IMR-90 (cell line): ENCODE measurements at regions not wholly inside any gene's neighbourhood (a gene's known extent, or its start where the extent isn't known, plus 50 kb on each side); places are given as distances from the start of the nearest gene placed in this dataset.

Experiments
- ATAC-seq: fragments of 200-7000 bp; cut with Tn5 transposase; 2 replicates; pipeline ENCODE4 v1.9.1; 2020; ENCODE audit warnings: low read depth, mild to moderate bottlenecking, moderate library complexity
- BruUV-seq: library from RNA; stranded (reverse); fragments of 400-500 nt; replicated peaks from 2 replicates; lab custom pipeline; 2021; lab: Mats Ljungman, UMichigan
- CTCF ChIA-PET: fragments of 300-600 bp; formaldehyde crosslinking; extraction: SDS; loops from one replicate; lab custom pipeline; 2021; ENCODE audit warnings: antibody characterized with exemption; lab: Yijun Ruan, JAX
- POLR2A ChIA-PET: fragments of 300-600 bp; sonication (Branson Sonifier 250); formaldehyde crosslinking; loops from one replicate; lab custom pipeline; 2022; ENCODE audit warnings: antibody characterized with exemption; ENCODE audit not compliant: unreplicated experiment; lab: Charles Lee
- DNase-seq: peaks from one replicate; pipeline ENCODE4 v3.0.0; 2013
- H2AFZ ChIP-seq: replicated peaks from 2 replicates; pipeline ENCODE3; 2013; ENCODE audit warnings: low read length, mild to moderate bottlenecking; ENCODE audit not compliant: poor library complexity
- H2AK5ac ChIP-seq: 2 replicates; pipeline ENCODE4 v1.6.1; 2013; ENCODE audit warnings: low read depth, low read length, inconsistent platforms
- H2AK9ac ChIP-seq: replicated peaks from 2 replicates; pipeline ENCODE3; 2013; ENCODE audit warnings: mild to moderate bottlenecking, low read depth, low read length, moderate library complexity; ENCODE audit not compliant: poor library complexity
- H2BK120ac ChIP-seq: 2 replicates; pipeline ENCODE4 v1.6.1; 2013; ENCODE audit warnings: low read depth, low read length, inconsistent platforms
- H2BK15ac ChIP-seq: 3 replicates; pipeline ENCODE4 v1.6.1; 2013; ENCODE audit warnings: low read depth, low read length, inconsistent platforms
- H2BK20ac ChIP-seq: 2 replicates; pipeline ENCODE4 v1.6.1; 2013; ENCODE audit warnings: low read depth, mild to moderate bottlenecking, inconsistent platforms, low read length, moderate library complexity
- H2BK5ac ChIP-seq: 2 replicates; pipeline ENCODE4 v1.6.1; 2013; ENCODE audit warnings: mild to moderate bottlenecking, low read depth, low read length, inconsistent platforms; ENCODE audit not compliant: poor library complexity, severe bottlenecking
- H3K14ac ChIP-seq: replicated peaks from 2 replicates; pipeline ENCODE4 v1.6.1; 2013; ENCODE audit warnings: low read depth, low read length, inconsistent platforms
- H3K18ac ChIP-seq: 2 replicates; pipeline ENCODE4 v1.6.1; 2013; ENCODE audit warnings: low read depth, low read length, control low read depth
- H3K23ac ChIP-seq: 2 replicates; pipeline ENCODE4 v1.6.1; 2013; ENCODE audit warnings: low read depth, low read length, inconsistent platforms
- H3K27ac ChIP-seq: 2 replicates; pipeline ENCODE4 v1.5.1; 2013; ENCODE audit warnings: mild to moderate bottlenecking, control low read depth, low read length; ENCODE audit not compliant: insufficient read depth
- H3K27me3 ChIP-seq: 2 replicates; pipeline ENCODE4 v1.6.1; 2013; ENCODE audit warnings: low read length; ENCODE audit not compliant: control insufficient read depth, insufficient read depth
- H3K36me3 ChIP-seq: 2 replicates; pipeline ENCODE4 v1.6.1; 2013; ENCODE audit warnings: low read length, mixed read lengths; ENCODE audit not compliant: control insufficient read depth, insufficient read depth
- H3K4ac ChIP-seq: 2 replicates; pipeline ENCODE4 v1.6.1; 2013; ENCODE audit warnings: low read depth, low read length, inconsistent platforms
- H3K4me1 ChIP-seq: 2 replicates; pipeline ENCODE4 v1.6.1; 2013; ENCODE audit warnings: low read length, mixed read lengths; ENCODE audit not compliant: control insufficient read depth, insufficient read depth
- H3K4me2 ChIP-seq: 2 replicates; pipeline ENCODE4 v1.6.1; 2013; ENCODE audit warnings: low read depth, mild to moderate bottlenecking, control low read depth, low read length, moderate library complexity
- H3K4me3 ChIP-seq: 2 replicates; pipeline ENCODE4 v1.5.1; 2013; ENCODE audit warnings: low read depth, mild to moderate bottlenecking, control low read depth, low read length, moderate library complexity; ENCODE audit not compliant: insufficient read depth
- H3K56ac ChIP-seq: 2 replicates; pipeline ENCODE4 v1.6.1; 2013; ENCODE audit warnings: low read length, inconsistent platforms; ENCODE audit not compliant: insufficient read depth; ENCODE audit errors: extremely low read depth
- H3K79me1 ChIP-seq, 2 experiments: 2 replicates each; pipeline ENCODE4 v1.6.1; 2013; ENCODE audit warnings: low read length in 2 of 2, inconsistent platforms in 1 of 2, low read depth in 1 of 2
- H3K9ac ChIP-seq: 2 replicates; pipeline ENCODE4 v1.6.1; 2013; ENCODE audit warnings: low read depth, low read length, control low read depth
- H3K9me1 ChIP-seq: 2 replicates; pipeline ENCODE4 v1.6.1; 2013; ENCODE audit warnings: low read length, inconsistent platforms; ENCODE audit not compliant: insufficient read depth
- H3K9me3 ChIP-seq: 2 replicates; pipeline ENCODE4 v1.6.1; 2013; ENCODE audit warnings: low read length; ENCODE audit not compliant: control insufficient read depth, insufficient read depth
- H4K20me1 ChIP-seq: 2 replicates; pipeline ENCODE4 v1.6.1; 2013; ENCODE audit warnings: low read length, inconsistent platforms; ENCODE audit not compliant: insufficient read depth
- H4K5ac ChIP-seq: 2 replicates; pipeline ENCODE4 v1.6.1; 2013; ENCODE audit warnings: mild to moderate bottlenecking, low read depth, low read length, control low read depth
- H4K8ac ChIP-seq, 2 experiments: 2 replicates each; pipeline ENCODE4 v1.6.1; 2013; ENCODE audit warnings: low read depth in 2 of 2, low read length in 2 of 2, control low read depth in 1 of 2, inconsistent platforms in 1 of 2
- H4K91ac ChIP-seq: 2 replicates; pipeline ENCODE4 v1.6.1; 2013; ENCODE audit warnings: low read depth, low read length, inconsistent platforms; ENCODE audit not compliant: insufficient read depth
- BHLHE40 ChIP-seq: fragments of 150-350 bp; IDR thresholded peaks from 2 replicates; pipeline ENCODE4 v1.6.1; 2016; ENCODE audit warnings: mild to moderate bottlenecking, low read depth, low read length
- CEBPB ChIP-seq: IDR thresholded peaks from 2 replicates; pipeline ENCODE4 v1.6.1; 2012; ENCODE audit warnings: low read depth, low read length, improper control_type of control experiment
- CHD1 ChIP-seq: IDR thresholded peaks from 2 replicates; pipeline ENCODE4 v1.6.1; 2012; ENCODE audit warnings: low read depth, low read length, improper control_type of control experiment
- FOS ChIP-seq: fragments of 150-350 bp; IDR thresholded peaks from 2 replicates; pipeline ENCODE4 v1.6.1; 2016; ENCODE audit warnings: low read depth, low read length
- MAFK ChIP-seq: IDR thresholded peaks from 2 replicates; pipeline ENCODE4 v1.6.1; 2012; ENCODE audit warnings: low read depth, low read length, improper control_type of control experiment
- MAZ ChIP-seq: IDR thresholded peaks from 2 replicates; pipeline ENCODE4 v1.6.1; 2012; ENCODE audit warnings: low read depth, mild to moderate bottlenecking, low read length, improper control_type of control experiment, moderate library complexity, borderline replicate concordance
- MXI1 ChIP-seq: IDR thresholded peaks from 2 replicates; pipeline ENCODE4 v1.6.1; 2012; ENCODE audit warnings: low read depth, mild to moderate bottlenecking, low read length, moderate library complexity, borderline replicate concordance
- NFE2L2 ChIP-seq: fragments of 150-350 bp; IDR thresholded peaks from 2 replicates; pipeline ENCODE4 v1.6.1; 2016; ENCODE audit warnings: low read depth, mild to moderate bottlenecking, low read length
- POLR2A ChIP-seq: IDR thresholded peaks from 2 replicates; pipeline ENCODE4 v1.6.1; 2012; ENCODE audit warnings: mild to moderate bottlenecking, low read depth, low read length
- RAD21 ChIP-seq: IDR thresholded peaks from 2 replicates; pipeline ENCODE4 v1.6.1; 2012; ENCODE audit warnings: low read length, improper control_type of control experiment
- RCOR1 ChIP-seq: IDR thresholded peaks from 2 replicates; pipeline ENCODE4 v1.6.1; 2012; ENCODE audit warnings: mild to moderate bottlenecking, low read length, improper control_type of control experiment; ENCODE audit not compliant: insufficient replicate concordance
- RFX5 ChIP-seq: IDR thresholded peaks from 2 replicates; pipeline ENCODE4 v1.8.0; 2012; ENCODE audit warnings: low read depth, mild to moderate bottlenecking, low read length, moderate library complexity
- SMC3 ChIP-seq: fragments of 150-350 bp; IDR thresholded peaks from 2 replicates; pipeline ENCODE4 v1.6.1; 2016; ENCODE audit warnings: low read depth, mild to moderate bottlenecking, antibody characterized with exemption, low read length, moderate library complexity
- USF2 ChIP-seq: fragments of 150-350 bp; IDR thresholded peaks from 2 replicates; pipeline ENCODE4 v1.6.1; 2017; ENCODE audit warnings: mild to moderate bottlenecking, antibody characterized with exemption, low read length, low read depth
- WGBS, 2 experiments: methylation state at CpG; one replicate each; pipeline versions ENCODE4 v1.1.5 to v1.1.7; 2013; ENCODE audit warnings: missing lambda C conversion rate in 2 of 2; ENCODE audit not compliant: insufficient read length in 1 of 2; ENCODE audit errors: extremely low coverage in 2 of 2; 5-methylcytosine and 5-hydroxymethylcytosine counted together
- dilution Hi-C: fragments of 300-500 bp; cut with HindIII; formaldehyde crosslinking; loops from one replicate; pipeline ENCODE4 v1.14.3; 2018; ENCODE audit warnings: low sequenced_read_pairs; ENCODE audit not compliant: unreplicated experiment
- in situ Hi-C: fragments of 300-500 bp; cut with MboI; formaldehyde crosslinking; loops from 3 replicates; pipeline ENCODE4 v1.14.3; 2019; ENCODE audit warnings: low sequenced_read_pairs, inconsistent platforms, mixed read lengths
- intact Hi-C: fragments of 100-400 bp; cut with micrococcal nuclease; formaldehyde crosslinking; loops from 2 replicates; pipeline ENCODE4 v1.10.0; 2022
- TF ChIP-seq, protein P1 (sequence below): conservative IDR thresholded peaks from 2 replicates; pipeline ENCODE4 v1.5.1; 2012; ENCODE audit warnings: mild to moderate bottlenecking, low read depth, low read length, improper control_type of control experiment
- TF ChIP-seq, protein P2 (sequence below): fragments of 150-350 bp; IDR thresholded peaks from 2 replicates; pipeline ENCODE4 v1.6.1; 2016; ENCODE audit warnings: low read depth, mild to moderate bottlenecking, low read length, moderate library complexity, borderline replicate concordance

DNA sequence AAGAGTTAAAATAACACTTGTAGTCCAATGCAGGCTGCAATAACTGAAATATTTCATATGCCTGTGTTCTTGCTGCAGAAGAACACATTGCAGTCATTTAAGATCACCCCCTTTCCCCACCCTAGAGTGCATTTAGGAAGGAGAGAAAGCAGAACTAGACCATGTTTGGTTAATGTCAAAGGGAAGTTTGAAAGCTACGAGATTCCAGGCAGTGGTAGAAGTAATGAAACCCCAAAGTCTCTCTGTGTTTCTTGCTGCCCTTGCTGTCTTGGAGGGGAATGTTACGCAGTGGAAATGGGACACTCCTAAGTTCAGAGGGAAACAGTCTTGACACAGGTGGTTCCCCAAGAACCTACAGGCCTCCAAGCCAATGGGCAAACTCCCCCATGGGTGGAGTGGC, 242.9 kb downstream of the PTEN start:
- H2AK5ac ChIP-seq: peak overlapping the region; percentile 70
- H2BK20ac ChIP-seq: no peak overlapping the region; the same call in 1 of the 2 replicates
- ATAC-seq (no peak), DNase-seq (no peak)
- no peaks in the 10 kb centered on the region for H3K79me1 ChIP-seq
- no peaks in the 10 kb centered on the region for H3K9me3 ChIP-seq
- H4K5ac ChIP-seq: no peak overlapping the region
- POLR2A ChIA-PET: no interaction called here
- no peak overlapping the region for H4K8ac ChIP-seq
- no peak overlapping the region for H3K56ac ChIP-seq
- in situ Hi-C loops: no loop called here
- H3K14ac ChIP-seq: no peak overlapping the region
- H3K18ac ChIP-seq: no peak overlapping the region
- no peak overlapping the region for H3K27ac ChIP-seq
- H3K36me3 ChIP-seq: no peaks in the 10 kb centered on the region
- no peak overlapping the region for H2BK5ac ChIP-seq
- H3K4ac ChIP-seq: no peak overlapping the region
- H4K91ac ChIP-seq: no peak overlapping the region
- H3K4me3 ChIP-seq: no peak overlapping the region
- WGBS, 2 experiments: no CpG with 5 or more reads among the region's 2 CpGs
- H4K20me1 ChIP-seq: no peaks in the 10 kb centered on the region
- H3K9me1 ChIP-seq: peaks cover 7% of the 10 kb centered on the region
- no peaks in the 10 kb centered on the region for H3K27me3 ChIP-seq
- no peak overlapping the region for H3K9ac ChIP-seq
- BruUV-seq: no TSS peak
- no peak overlapping the region for H2AFZ ChIP-seq
- CTCF ChIA-PET: no interaction called here
- H2BK120ac ChIP-seq: no peak overlapping the region
- H3K4me1 ChIP-seq: peaks cover 5% of the 10 kb centered on the region
- no peak overlapping the region for H3K23ac ChIP-seq
- dilution Hi-C loops: no loop called here
- intact Hi-C loops: no loop called here
- H2AK9ac ChIP-seq: no peak overlapping the region
- H3K4me2 ChIP-seq: no peak overlapping the region
- TF ChIP-seq RAD21 (no peak), CEBPB (no peak), FOS (no peak), MAZ (no peak), NFE2L2 (no peak), SMC3 (no peak), USF2 (no peak), POLR2A (no peak), BHLHE40 (no peak), CHD1 (no peak), RCOR1 (no peak), RFX5 (no peak), MXI1 (no peak), MAFK (no peak)
- TF ChIP-seq, protein P1, sequence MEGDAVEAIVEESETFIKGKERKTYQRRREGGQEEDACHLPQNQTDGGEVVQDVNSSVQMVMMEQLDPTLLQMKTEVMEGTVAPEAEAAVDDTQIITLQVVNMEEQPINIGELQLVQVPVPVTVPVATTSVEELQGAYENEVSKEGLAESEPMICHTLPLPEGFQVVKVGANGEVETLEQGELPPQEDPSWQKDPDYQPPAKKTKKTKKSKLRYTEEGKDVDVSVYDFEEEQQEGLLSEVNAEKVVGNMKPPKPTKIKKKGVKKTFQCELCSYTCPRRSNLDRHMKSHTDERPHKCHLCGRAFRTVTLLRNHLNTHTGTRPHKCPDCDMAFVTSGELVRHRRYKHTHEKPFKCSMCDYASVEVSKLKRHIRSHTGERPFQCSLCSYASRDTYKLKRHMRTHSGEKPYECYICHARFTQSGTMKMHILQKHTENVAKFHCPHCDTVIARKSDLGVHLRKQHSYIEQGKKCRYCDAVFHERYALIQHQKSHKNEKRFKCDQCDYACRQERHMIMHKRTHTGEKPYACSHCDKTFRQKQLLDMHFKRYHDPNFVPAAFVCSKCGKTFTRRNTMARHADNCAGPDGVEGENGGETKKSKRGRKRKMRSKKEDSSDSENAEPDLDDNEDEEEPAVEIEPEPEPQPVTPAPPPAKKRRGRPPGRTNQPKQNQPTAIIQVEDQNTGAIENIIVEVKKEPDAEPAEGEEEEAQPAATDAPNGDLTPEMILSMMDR: no peak
- TF ChIP-seq, protein P2, sequence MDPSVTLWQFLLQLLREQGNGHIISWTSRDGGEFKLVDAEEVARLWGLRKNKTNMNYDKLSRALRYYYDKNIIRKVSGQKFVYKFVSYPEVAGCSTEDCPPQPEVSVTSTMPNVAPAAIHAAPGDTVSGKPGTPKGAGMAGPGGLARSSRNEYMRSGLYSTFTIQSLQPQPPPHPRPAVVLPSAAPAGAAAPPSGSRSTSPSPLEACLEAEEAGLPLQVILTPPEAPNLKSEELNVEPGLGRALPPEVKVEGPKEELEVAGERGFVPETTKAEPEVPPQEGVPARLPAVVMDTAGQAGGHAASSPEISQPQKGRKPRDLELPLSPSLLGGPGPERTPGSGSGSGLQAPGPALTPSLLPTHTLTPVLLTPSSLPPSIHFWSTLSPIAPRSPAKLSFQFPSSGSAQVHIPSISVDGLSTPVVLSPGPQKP: no peak
- H2BK15ac ChIP-seq: 0 out of 3 replicates have a peak overlapping the region, but pooled peaks have one; percentile 3
